ENCODE measurements at regions not wholly inside any gene's neighbourhood (a gene's known extent, or its start where the extent isn't known, plus 50 kb on each side); places are given as distances from the start of the nearest gene placed in this dataset.

GRCh38 chr18:46415532-46416252 lies 241.3 kb downstream of the LOXHD1 start:
- DNase-seq, result no peak

- DNase-seq, result peak; percentile 51
These were observed 240.0 kb downstream of the LOXHD1 start for GRCh38 chr18:46416706-46417638.

- DNase-seq, result no peak
These were observed 238.3 kb downstream of the LOXHD1 start for GRCh38 chr18:46418663-46419260.

GRCh38 chr18:46419391-46420141 lies 237.5 kb downstream of the LOXHD1 start:
- DNase-seq, result no peak

- no peak for DNase-seq
These were observed 235.0 kb downstream of the LOXHD1 start for GRCh38 chr18:46421973-46422551.

- DNase-seq, result no peak
These were observed 234.4 kb downstream of the LOXHD1 start for GRCh38 chr18:46422552-46423055.

GRCh38 chr18:46423226-46423805 lies 233.7 kb downstream of the LOXHD1 start:
- no peak for DNase-seq

- no peak for DNase-seq
These were observed 232.1 kb downstream of the LOXHD1 start for GRCh38 chr18:46424898-46425297.

GRCh38 chr18:46425511-46425910 lies 231.5 kb downstream of the LOXHD1 start:
- DNase-seq, result no peak

- DNase-seq, result no peak
These were observed 230.9 kb downstream of the LOXHD1 start for GRCh38 chr18:46426021-46426678.

- no peak for DNase-seq
These were observed 230.4 kb downstream of the LOXHD1 start for GRCh38 chr18:46426679-46427047.
